Right forelimb (tissue), 1 donor: ENCODE measurements at regions not wholly inside any gene's neighbourhood (a gene's known extent, or its start where the extent isn't known, plus 50 kb on each side); places are given as distances from the start of the nearest gene placed in this dataset.

ENCODE experiments used
- DNase-seq: peaks from one replicate; pipeline ENCODE4 v3.0.0-alpha.2; 2018

GRCh38 chr22:48703265-48703941 lies 1124.3 kb downstream of the BRD1 start:
- DNase-seq = no peak

- DNase-seq = no peak
Observed at GRCh38 chr22:48702573-48703264, 1125.0 kb downstream of the BRD1 start.

DNA sequence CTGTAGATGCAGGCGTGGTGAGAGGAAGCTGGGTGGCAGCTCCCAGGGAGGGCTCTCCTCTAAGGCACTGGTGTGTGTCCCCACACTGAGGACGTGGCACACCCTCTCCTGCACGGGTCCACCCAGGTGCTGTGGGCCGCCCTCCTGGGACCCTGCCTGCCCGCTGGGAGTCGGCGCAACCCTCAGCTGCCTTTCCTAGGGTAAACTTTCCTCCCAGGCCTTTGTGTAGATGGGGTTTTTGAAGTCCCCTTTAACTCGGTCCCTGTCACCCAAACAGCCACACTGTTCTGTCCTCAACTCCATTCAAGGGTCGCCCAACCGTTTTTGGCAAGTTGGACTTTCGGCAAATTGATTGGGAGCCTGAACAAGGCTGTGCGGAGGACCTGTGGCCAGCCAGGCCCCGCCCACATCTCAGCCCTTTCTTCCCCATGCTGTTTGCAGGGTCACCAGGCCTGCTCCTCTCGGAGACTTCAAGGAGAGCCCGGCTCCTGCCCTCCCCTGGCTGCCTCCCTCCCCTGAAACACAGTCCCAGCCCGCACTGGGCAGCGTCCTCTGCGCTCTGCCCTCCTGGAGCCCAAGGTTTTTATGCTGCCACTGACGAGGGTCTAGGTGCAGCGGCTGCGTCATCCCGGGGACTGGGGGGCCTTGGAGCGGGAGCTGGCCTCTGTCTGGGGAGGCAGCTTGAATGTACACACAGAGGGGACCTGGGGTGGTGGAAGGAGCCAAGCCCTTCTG lies 1126.2 kb downstream of the BRD1 start:
- no peak for DNase-seq

DNA sequence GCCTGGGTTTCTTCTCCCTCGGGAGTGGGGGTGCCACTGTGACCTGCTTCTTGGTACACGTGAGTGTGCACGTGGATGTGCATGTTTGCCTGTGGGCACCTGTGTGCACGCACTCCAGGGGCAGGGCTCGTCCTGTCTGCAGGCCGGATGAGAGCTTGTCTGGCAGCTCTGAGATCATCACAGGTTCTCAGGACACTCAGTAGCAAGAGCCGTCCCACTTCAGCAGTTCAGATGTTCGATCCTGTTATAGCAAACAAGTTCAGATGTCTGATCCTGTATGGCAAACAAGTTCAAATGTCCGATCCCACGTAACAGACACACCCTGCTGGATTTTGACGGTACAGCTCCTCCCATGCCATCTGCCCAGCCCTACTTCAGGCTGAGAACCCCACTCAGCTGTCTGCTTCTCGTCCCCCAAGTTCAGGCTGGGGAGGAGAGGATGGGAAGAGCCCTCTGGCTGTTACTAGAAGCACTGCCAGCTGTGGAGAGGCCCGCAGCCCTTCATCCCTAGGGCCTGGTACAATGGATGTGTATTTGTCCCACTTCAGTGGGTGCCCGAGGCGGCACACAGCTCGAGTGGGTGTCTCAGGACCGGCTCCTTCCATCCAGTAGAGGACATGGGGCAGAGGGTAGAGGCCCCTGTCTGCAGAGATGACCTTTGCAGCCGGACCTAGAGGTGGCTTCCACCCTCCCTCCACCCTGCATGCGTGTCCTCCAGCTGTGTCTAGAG lies 1126.9 kb downstream of the BRD1 start:
- DNase-seq = no peak

- no peak for DNase-seq
Observed at GRCh38 chr22:48700180-48700565, 1127.5 kb downstream of the BRD1 start.

DNA sequence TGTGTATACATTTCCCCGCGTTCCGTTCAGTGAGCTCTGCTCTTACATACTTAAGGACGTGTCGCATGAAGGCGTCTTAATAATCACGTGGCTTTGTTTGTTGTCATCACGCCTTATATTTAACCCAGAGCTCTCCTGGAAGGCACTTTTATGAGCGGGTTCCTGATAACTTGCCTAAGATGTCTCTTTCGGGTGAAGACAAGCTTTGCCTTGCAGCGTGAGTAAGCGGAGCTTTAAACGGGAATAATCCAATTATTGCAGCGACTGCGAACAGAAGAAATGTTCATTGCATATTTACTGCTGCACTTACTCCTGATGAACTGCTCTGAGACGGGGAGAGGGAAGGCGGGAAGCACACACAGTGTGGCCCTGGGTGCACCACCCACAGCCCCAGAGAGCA lies 1128.2 kb downstream of the BRD1 start:
- no peak for DNase-seq

GRCh38 chr22:48698618-48699017 lies 1129.1 kb downstream of the BRD1 start:
- no peak for DNase-seq

DNA sequence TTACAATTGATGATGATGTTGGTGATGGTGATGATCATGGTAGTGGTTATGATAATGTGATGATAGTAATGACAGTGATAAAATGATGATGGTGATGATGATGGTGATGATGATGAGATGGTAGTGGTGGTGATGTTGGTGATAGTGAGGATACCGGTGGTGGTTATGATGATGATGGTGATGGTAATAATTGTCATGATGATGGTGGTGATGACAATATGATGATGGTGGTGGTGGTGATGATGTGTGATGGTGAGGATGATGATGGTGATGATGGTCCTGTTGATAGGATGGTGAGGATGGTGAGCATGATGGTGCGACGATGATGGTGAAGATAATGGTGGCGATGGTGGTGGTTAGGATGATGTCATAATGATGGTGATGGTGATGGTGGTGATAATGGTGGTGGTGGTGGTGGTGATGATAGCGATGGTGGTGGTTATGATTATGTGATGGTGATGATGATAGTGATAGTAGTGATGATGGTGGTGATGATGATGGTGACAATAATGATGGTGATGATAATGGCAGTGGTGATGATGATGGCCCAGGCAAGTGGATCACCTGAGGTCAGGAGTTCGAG lies 1129.9 kb downstream of the BRD1 start:
- DNase-seq = no peak

DNA sequence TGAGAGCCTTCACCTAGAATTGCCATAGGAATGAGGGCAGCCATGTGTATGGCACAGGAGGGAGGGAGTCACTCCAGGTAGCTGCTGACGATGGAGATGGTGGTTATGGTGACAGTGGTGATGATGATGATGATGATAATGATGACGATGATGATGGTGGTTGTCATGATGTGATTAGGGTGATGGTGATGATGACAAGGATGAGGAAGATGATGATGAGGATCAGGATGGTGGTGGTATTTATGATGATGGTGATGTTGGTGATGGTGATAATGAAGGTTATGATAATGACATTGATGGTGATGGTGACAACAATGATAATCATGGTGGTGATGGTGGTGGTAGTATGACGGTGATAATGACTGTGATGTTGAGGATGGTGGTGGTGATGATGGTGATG lies 1130.5 kb downstream of the BRD1 start:
- no peak for DNase-seq

- no peak for DNase-seq
Observed at GRCh38 chr22:48696371-48696770, 1131.3 kb downstream of the BRD1 start.

DNA sequence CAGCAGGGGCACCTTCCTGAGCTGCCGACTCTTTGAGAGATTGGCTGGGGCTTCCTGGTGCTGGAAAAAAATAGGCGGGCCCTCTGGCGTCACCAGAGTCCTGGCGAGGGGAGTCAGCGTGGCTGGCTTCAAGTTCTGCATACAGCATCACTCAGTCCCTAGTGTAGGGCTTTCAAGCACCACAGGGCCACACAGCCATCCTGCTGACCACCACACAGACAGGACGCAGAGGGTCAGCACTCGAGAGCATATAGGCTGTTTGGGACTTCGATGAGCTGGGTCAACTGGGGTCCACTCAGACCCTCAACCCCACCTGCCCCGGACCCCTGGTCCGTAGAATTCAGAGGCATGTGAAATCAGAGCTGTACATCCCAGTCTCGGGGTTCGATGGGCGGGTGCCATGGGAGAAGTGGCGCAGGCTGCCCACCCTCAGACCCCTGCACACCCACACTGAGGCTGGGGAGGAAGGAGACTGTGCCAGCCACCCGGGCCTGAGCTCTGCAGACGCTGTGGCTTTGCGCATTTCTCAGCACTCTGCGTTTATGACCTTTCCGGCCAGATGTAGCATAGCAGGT lies 1131.9 kb downstream of the BRD1 start:
- DNase-seq = no peak

- DNase-seq = no peak
Observed at GRCh38 chr22:48695251-48695650, 1132.4 kb downstream of the BRD1 start.

DNA sequence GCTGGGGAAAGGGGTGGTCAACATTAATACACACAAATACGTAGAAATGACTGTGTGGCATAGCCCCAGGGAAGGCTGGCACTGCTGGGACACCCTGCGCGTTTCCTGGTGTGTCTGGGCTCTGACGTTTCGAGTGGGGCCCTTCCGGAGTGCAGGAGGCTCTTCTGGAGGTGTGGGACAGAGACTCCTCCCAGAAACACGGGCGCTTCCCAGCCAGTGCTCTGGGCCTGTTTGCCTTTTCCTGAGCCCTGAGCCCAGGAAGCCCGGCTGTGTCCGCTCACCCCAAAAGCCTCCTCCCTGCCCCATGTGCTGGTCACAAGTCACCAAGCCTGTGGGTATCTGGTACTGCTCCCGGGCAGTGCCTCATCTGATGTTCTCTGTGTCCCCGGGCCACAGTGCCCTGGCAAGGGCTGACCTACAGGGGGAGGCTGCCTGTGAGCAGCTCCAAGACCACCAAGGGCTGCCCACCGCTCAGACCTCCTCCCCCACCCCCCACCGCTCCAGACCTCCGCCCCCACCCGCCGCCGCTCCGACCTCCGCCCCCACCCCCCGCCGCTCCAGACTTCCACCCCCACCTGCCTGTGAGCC lies 1133.3 kb downstream of the BRD1 start:
- no peak for DNase-seq

DNA sequence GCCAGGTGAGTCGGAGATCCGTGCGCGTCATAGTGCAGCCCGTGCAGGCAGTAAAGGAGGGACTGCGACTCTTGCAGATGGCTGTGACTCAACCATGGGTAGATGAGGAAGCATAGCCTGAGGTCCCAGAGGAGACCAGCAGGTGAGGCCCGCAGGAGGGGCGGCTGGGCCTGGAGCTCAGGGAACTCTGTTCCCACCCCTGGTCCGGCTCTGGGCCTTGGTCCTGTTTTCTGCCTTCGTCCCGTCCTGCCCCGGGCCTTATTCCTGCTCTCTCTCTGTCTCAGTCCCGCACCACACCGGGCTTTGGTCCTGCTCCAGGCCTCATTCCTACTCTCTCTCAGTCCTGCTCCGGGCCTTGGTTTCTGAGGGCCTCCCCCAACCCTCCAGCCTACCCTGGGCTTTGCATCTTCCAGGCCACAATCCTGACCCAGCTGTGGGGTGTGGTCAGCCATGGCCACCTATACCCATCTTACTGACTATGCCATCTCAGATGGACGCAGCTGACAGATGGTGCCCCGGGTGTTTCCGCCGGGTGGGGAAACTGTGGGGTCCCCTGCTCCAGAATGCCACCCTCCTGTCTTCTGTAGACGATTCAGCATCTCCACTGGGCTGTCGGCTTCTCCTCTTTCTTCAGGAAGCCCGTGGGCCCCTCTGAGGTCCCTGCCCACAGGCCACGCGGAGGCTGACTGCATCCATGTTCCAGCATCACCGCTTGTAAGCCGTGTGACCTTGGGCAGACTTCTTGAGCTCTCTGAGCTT lies 1134.1 kb downstream of the BRD1 start:
- DNase-seq = no peak

DNA sequence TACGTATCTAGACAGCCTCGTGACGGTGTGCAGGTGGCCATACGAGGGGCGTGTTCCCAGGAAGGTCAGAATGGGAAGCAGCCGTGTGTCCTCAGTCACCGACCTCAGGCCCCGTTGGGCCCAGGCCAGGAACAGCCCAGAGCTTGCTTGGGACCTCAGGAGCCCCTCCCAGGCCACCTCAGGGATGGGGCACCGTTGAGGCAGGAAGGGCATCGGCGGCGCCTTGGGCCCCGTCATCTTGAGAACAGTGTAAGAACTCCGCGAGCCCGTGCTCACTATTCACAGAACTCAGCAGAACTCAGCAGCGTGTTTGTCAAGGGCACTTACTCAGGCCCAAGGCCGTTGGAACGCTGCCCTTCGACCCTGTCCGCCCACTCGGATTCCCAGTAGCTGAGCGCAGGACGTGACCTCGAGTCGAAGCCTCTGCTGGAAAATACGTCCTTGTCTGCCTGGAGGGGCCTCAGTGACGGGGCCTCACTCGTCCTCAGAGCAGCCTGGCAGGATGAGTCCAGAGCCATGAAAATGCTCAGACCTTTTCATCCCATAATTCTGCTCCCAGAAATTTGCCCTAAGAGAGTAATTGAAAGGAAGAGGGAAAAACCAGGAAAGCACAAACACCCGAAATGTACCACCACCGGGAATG lies 1134.8 kb downstream of the BRD1 start:
- DNase-seq = no peak

DNA sequence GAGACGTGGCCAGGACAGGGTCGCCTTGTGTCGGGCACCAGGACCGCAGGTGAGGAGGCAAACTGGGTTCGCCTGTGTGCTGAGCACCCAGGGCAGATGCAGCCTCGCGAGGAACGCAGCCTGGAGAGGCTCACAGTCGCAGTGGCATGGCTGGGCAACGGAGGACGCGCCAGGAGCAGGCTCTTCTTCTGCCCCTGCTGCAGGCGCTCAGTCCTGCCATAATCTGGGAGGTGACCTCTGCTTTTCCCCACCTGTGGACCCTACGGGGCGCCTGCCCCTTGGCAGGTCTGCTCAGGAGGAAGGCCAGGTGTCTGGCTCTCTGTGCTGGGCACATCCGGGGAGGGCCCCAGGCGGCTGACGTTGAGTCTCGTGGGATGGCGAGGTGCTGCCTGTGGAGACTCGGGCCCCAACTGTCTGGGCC lies 1136.2 kb downstream of the BRD1 start:
- DNase-seq = no peak

DNA sequence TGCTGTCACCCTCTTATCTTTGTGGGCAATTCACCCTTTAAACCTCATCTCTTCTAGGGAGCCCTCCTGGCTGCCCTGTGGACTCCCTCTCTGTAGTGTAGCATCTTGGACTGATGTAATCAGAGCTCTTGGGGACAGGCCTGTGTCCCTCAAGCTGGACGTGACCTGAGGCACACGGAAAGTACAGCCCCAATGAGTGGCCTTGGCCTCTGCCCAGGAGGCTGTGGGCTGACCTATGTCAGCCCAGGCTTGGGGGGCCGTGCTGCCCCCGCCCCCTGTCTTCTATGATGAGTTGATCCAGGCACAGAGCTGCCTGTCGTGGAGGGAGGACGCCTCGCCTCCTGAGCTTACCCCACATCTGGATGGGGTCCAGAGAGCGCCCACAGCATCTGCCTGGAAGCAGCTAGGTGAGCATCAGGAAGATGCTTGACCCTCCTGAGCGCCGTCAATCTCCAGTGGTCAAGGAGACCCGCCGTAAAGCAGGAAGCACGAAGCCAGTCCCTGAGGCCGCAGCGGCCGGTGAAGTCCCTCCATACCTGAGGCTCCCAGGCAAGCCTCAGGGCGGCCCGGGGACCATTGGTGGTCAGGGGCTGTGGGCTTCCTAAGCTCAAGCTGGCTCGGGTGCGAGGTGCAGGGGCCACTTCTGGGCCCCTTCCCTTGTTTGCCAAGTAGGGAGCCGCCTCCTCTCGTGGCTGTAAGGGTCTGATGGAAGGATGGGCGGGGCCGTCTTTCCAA lies 1136.9 kb downstream of the BRD1 start:
- no peak for DNase-seq

GRCh38 chr22:48689206-48689605 lies 1138.5 kb downstream of the BRD1 start:
- DNase-seq = no peak

- DNase-seq = no peak
Observed at GRCh38 chr22:48688366-48688765, 1139.3 kb downstream of the BRD1 start.

- DNase-seq = no peak
Observed at GRCh38 chr22:48687606-48688005, 1140.1 kb downstream of the BRD1 start.
